Suprapubic skin (tissue), 4 donors: ENCODE measurements at regions not wholly inside any gene's neighbourhood (a gene's known extent, or its start where the extent isn't known, plus 50 kb on each side); places are given as distances from the start of the nearest gene placed in this dataset.

ENCODE experiments used
- DNase-seq, 2 donors: peaks; one replicate each; pipeline ENCODE4 v3.0.0-alpha.2; 2019; ENCODE audit warnings: low spot score in 2 of 2
- H3K27ac ChIP-seq: fragments of 200-600 bp; sonication (generic); one replicate; pipeline ENCODE4 v1.5.1; 2019
- H3K27me3 ChIP-seq: fragments of 200-600 bp; sonication (generic); one replicate; pipeline ENCODE4 v1.5.1; 2019
- H3K36me3 ChIP-seq: fragments of 200-600 bp; sonication (generic); one replicate; pipeline ENCODE4 v1.5.1; 2019
- H3K4me1 ChIP-seq: fragments of 200-600 bp; sonication (generic); one replicate; pipeline ENCODE4 v1.5.1; 2019
- H3K4me3 ChIP-seq: fragments of 200-600 bp; sonication (generic); one replicate; pipeline ENCODE4 v1.5.1; 2019; ENCODE audit warnings: mild to moderate bottlenecking
- H3K9me3 ChIP-seq: fragments of 200-600 bp; sonication (generic); one replicate; pipeline ENCODE4 v1.5.1; 2019
- CTCF ChIP-seq, 2 donors: fragments of 200-600 bp in 1 of 2; fragments of 450-650 bp in 1 of 2; sonication (generic) in 1 of 2; IDR thresholded peaks; one replicate each; pipeline ENCODE4 v1.5.1; 2016 to 2019; ENCODE audit warnings: antibody characterized with exemption in 2 of 2, mild to moderate bottlenecking in 1 of 2, moderate library complexity in 1 of 2
- EP300 ChIP-seq: sonication (generic); formaldehyde crosslinking; IDR thresholded peaks from one replicate; pipeline ENCODE4 v1.6.1; 2017; ENCODE audit warnings: antibody characterized with exemption
- POLR2A ChIP-seq, 2 donors: fragments of 450-650 bp; IDR thresholded peaks; one replicate each; pipeline ENCODE4 v1.6.1; 2017; ENCODE audit warnings: antibody characterized with exemption in 2 of 2, mild to moderate bottlenecking in 2 of 2, moderate library complexity in 2 of 2
- POLR2AphosphoS5 ChIP-seq, 3 donors: sonication (generic); formaldehyde crosslinking; IDR thresholded peaks; one replicate each; pipeline ENCODE4 v1.6.1; 2017; ENCODE audit warnings: antibody characterized with exemption in 3 of 3
- WGBS: methylation state at CpG from one replicate; pipeline ENCODE4 v1.1.5; 2018; 5-methylcytosine and 5-hydroxymethylcytosine counted together

- Histone ChIP-seq H3K4me1 (no peaks in the 10 kb centered on the region), H3K27ac (no peak overlapping the region), H3K4me3 (no peak overlapping the region), H3K27me3 (no peaks in the 10 kb centered on the region), H3K36me3 (no peaks in the 10 kb centered on the region), H3K9me3 (no peaks in the 10 kb centered on the region)
- TF ChIP-seq POLR2A (IDR thresholded peaks at IDR 0.05) (no peak), POLR2AphosphoS5 (IDR thresholded peaks at IDR 0.05) (no peak), EP300 (no peak), CTCF (IDR thresholded peaks at IDR 0.05) (no peak)
- 90% methylated on average over 2 of the region's 2 CpGs for WGBS
- DNase-seq, result no peak
Measured at GRCh38 chr6:88493717-88494116, 327.6 kb upstream of the CNR1 start.

DNA sequence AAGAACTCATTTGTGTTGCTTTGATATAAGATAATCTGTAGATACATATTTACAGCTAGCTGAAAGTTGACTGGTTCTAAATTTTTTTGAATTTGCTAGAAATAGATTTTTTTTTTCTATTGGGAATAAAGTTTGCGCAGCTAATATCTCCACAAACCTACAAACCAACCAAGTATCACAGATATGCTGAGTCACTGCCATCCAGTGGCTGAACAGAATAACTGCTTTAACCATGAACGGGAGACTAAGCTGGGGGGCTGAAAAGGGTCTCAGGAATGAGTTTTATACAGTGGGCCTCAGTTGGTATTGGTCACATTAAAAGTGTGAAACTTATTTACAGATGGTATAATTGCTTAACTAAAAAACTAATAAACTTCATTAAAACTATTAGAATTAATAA, 326.7 kb upstream of the CNR1 start:
- Histone ChIP-seq H3K27ac (no peak overlapping the region), H3K36me3 (no peaks in the 10 kb centered on the region), H3K4me1 (no peaks in the 10 kb centered on the region), H3K9me3 (no peaks in the 10 kb centered on the region), H3K27me3 (no peaks in the 10 kb centered on the region), H3K4me3 (no peak overlapping the region)
- no peak for TF ChIP-seq POLR2AphosphoS5 (IDR thresholded peaks at IDR 0.05)
- peak in 1 of 2 donors; percentile 14 for TF ChIP-seq CTCF (IDR thresholded peaks at IDR 0.05)
- no peak for DNase-seq
- WGBS, result 66% methylated on average over 2 of the region's 2 CpGs

- H3K27ac ChIP-seq, result no peak overlapping the region
- 69% methylated on average over 2 of the region's 2 CpGs for WGBS
- TF ChIP-seq POLR2A (IDR thresholded peaks at IDR 0.05) (no peak), EP300 (no peak), CTCF (IDR thresholded peaks at IDR 0.05) (no peak), POLR2AphosphoS5 (IDR thresholded peaks at IDR 0.05) (no peak)
Measured at GRCh38 chr6:88492241-88492640, 326.1 kb upstream of the CNR1 start.

GRCh38 chr6:88491266-88491880, 325.2 kb upstream of the CNR1 start:
- Histone ChIP-seq H3K9me3 (no peaks in the 10 kb centered on the region), H3K4me1 (no peaks in the 10 kb centered on the region), H3K27ac (no peak overlapping the region), H3K4me3 (no peak overlapping the region), H3K36me3 (no peaks in the 10 kb centered on the region), H3K27me3 (no peaks in the 10 kb centered on the region)
- TF ChIP-seq CTCF (IDR thresholded peaks at IDR 0.05) (no peak), EP300 (no peak), POLR2A (IDR thresholded peaks at IDR 0.05) (no peak), POLR2AphosphoS5 (IDR thresholded peaks at IDR 0.05) (no peak)
- DNase-seq, result no peak
- 72% methylated on average over 4 of the region's 4 CpGs for WGBS

More at GRCh38 chr6:88492241-88492640, 326.1 kb upstream of the CNR1 start:
- no peaks in the 10 kb centered on the region for H3K27me3 ChIP-seq
- no peak overlapping the region for H3K4me3 ChIP-seq
- no peaks in the 10 kb centered on the region for H3K9me3 ChIP-seq
- no peaks in the 10 kb centered on the region for H3K36me3 ChIP-seq
- no peaks in the 10 kb centered on the region for H3K4me1 ChIP-seq
- no peak for DNase-seq

DNA sequence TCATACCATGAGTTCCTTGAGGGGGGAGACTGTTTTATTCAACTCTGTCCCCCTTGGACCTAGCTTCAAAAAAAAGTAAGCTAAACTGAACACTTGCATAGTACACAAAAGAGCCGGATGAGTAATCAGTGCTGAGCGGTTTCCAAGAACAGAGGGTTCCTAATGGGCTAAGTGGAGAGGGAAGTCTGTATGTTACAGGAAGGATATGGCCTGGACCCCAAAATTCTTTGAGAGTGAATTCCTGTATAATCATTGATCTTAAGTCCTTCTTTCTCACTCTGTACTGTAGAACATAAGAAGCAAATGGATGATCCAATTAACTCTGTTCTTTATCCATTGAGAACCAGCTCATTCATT, 324.7 kb upstream of the CNR1 start:
- DNase-seq, result no peak
- H3K36me3 ChIP-seq, result no peaks in the 10 kb centered on the region
- H3K4me3 ChIP-seq, result no peak overlapping the region
- WGBS, result 67% methylated on average over 2 of the region's 2 CpGs
- H3K9me3 ChIP-seq, result no peaks in the 10 kb centered on the region
- no peaks in the 10 kb centered on the region for H3K4me1 ChIP-seq
- TF ChIP-seq POLR2AphosphoS5 (IDR thresholded peaks at IDR 0.05) (no peak), CTCF (IDR thresholded peaks at IDR 0.05) (no peak), POLR2A (IDR thresholded peaks at IDR 0.05) (no peak)
- no peak overlapping the region for H3K27ac ChIP-seq
- no peaks in the 10 kb centered on the region for H3K27me3 ChIP-seq
